ENCODE measurements at regions not wholly inside any gene's neighbourhood (a gene's known extent, or its start where the extent isn't known, plus 50 kb on each side); places are given as distances from the start of the nearest gene placed in this dataset.

DNA sequence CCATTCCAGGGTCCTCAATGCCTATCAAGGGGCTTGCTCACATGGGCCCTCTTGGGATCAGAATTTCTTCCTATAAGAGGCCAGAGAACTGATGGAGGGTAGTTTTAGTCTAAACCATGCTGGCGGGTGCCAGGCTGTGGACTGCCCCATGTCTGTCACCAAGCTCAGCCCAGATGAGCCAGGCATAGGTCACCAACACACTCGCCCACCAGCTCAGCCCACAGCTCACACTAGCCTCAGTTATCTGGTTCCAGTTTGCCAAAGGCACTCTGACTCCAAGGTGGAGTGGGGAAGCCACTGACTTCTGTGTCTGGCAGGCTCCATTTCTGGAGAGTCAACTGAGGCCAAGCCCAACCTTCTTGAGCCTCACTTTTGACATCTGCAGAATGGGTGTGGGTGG, 50.7 kb upstream of the INSYN1 start:
- no peak for DNase-seq

DNA sequence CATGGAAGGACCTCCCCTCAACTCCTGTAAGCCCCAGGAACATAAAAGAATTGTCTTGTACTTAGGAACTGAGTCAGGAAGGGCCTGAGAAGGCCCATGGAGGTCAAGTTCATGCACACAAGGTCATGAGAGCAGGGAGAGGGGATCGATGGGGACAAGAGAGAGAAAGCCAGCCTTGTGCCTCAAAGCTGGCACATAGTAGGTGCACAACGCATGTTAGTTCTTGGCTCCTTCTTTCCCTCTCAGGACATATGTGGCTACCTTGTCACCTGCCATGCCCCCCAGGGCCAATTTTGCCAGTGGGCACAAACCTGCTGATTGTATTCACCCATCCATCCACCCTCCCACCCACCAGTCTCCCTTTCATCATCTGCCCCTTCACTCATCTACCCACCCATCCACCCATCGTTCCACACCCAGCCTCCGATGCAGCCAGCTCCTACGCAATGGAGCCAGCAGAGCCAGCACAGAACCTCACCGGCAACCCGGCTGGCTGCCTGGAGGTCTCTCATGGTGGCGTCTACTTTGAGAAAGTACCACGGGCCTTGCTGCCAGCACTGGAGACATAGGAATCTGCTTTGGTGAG, 52.4 kb upstream of the INSYN1 start:
- no peak for DNase-seq

DNA sequence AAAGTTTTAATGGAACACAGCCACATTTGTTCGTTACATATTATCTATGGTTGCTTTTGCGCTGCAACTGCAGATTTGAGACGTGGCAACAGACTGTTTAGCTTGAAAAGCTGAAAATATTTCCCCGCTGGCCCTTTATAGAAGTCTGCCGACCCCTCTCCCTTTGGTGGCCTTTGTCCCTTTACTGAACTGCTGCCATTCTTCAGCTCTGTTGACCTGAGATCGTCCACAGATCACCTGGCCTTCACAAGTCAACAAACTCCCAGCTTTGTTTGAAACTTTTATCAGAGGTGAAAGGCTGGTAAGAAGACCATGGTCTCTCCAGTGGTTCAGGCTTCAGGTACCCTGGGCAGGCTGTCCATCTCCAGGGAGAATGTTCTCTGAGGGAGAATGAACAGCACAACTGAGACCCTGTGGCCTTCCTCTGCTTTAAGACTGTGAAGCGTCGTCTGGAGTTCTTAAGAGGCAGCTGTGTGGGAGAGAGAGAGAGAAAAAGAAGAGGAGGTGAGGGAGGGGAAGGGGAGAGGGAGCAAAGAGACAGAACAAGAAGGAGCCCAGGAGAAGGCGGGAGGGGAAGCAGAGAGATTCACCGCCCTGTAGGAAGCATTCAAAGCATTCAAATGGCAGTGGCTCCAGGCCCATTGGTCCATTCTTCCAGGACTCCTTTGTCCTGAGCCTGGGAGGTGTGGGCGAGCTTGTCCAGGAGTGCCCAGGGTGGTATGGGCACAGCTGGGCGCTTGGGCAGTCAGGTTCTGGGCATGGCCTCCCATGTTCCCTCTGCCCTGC, 53.7 kb upstream of the INSYN1 start:
- no peak for DNase-seq

DNA sequence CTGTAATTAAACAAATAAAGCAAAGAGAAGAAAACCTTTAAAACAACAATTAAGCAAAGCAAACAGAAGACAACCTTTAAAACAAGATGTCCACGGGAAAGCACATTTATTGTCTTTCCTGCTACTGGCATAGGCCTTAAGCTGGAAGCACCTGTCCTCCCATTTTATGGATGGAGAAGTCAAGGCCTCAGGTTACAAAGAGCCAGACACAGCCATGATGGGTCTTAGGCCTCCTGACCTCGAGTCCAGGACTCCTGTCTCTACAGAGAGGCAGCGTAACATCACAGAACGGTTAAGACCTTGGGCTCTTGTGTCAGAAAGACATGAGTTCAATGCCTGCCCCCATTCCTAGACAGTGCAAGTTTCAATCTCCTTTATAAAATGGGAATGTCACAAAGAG, 54.7 kb upstream of the INSYN1 start:
- DNase-seq = no peak

DNA sequence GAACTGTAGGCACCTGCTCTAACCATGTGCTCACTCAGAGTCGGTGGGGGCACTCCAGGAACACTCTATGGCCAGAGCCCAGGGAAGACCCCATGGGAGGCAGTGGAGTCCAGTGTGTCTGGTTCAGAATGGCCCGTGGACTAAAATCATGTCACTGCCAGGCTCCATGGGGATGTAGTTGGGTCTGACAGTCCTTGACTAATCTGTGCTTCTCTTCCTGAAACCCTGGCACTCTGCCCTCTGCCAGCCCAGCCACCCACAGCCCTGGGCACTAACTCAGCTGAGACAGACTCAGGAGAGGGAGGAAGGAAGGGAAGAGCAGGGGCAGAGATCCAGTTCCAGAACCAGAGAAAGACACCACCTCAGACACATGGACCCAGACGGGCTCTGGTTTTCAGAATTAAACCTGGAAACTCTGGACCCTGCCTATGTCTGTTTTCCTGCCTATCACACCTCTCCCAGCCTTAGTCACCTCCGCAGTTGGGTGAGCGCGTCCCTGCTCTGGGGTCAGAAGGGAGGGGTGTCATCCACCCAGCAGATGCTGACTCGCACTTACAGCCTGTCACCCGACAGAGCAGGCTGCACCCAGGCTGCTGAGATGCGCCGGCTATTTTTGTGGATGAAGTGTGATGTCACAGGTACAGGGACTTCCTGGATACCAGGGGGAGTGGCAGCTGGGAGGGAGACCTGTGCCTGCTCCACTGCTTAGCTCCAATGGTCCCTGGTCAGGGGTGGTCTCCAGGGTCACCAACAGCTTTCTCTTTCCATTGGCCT, 56.8 kb upstream of the INSYN1 start:
- DNase-seq = peak; percentile 24

DNA sequence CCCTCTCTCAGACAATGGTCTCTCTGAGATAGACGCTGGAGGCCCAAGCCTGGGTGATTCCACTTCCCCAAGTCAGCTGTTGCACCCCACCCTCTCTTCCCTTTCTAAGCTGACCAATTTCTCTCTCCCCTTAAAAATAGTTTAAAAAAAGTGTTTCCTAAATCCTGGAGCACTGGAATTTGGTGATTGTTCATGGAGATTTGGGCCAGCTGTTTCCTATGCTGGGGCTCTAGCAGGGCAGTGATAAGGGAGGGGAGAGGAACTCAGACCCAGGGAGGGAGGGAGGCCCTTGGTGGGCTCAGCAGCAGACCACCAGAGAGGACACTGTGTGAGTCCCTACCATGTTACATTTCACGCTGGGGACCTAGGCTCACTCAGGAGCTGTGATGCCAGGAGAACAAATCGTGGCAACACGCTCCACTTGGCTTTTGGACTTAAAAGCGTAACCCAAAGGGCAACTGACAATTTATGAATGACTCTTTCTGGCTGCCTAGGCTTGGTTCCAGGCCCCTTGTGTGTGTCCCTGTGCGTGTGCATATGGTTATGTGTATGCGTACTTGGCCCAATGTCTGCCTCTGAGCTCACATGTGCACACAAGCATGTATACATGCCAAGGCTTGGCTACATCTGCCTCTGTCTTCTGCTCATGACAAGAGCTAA, 59.8 kb upstream of the INSYN1 start:
- no peak for DNase-seq

DNA sequence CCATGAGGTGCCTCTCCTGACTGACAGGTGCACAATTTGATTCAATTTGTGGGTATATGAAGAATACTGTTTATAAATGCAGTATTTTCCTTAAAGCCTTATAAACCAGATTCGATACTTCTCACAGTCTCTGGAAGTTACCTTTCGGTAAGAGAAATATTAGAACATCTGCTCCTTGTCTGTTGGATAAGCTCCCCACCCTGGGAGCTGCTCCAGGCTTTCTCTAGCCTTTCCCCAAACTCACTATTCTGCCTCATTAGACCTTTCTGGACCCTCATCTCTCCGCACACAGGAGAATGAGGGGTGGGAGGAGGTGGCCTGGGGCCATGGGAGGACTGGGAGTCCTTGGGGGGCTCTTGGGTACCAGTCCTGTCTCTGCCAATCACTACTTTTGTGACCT, 59.8 kb upstream of the TBC1D21 start:
- no peak for DNase-seq

DNA sequence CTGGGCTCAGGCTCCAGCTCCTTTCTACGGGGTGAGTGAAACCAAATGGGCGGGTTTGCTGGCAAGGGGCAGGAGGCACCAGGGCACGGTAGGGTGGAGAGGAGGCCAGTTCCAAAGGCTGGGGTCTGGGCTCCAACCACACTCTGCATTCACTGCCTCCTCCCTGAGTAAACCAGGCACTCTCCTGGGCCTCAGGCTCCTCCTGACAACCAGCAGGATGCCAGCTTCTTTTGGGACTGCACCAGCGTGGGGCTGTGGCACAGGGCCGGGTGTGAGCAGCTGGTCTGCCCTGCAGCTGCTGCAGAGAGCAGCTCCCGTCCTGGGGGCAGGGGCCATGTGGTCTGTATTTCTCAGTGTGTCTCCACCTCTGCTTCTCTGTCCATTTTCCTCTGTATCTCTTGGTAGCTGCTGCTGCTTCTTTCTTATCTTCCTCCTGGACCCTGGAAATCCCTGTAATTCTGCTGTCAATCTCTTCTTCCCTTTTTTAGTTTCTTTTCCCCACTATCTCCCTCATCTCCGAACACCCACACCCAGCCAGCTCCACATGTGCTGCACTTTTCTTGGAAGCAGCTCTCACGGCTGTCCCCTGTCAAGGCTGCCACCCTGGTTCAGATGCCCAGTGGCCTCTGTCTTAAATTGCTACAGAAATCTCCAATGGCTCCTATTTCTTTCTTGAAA, 54.9 kb upstream of the TBC1D21 start:
- no peak for DNase-seq

DNA sequence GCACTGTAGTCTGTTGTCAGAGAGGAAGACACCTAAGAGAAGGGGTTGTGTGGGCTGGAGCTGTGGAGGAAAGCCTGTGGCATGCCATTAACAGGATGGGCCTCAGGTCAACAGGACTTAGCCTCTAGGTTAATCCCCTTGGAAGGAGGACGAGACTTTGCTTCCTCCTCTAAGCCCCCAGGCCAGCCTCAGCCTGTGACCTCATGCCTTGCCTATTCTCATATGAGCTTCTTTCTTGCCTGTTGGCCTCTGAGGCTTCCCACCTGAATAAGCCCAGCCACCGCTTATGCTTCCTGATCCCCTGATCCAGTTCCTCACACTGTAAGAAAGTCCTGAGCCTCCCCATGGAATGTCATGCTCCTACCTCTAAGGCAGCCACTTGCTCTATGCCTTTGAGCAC, 52.2 kb upstream of the TBC1D21 start:
- DNase-seq = no peak

DNA sequence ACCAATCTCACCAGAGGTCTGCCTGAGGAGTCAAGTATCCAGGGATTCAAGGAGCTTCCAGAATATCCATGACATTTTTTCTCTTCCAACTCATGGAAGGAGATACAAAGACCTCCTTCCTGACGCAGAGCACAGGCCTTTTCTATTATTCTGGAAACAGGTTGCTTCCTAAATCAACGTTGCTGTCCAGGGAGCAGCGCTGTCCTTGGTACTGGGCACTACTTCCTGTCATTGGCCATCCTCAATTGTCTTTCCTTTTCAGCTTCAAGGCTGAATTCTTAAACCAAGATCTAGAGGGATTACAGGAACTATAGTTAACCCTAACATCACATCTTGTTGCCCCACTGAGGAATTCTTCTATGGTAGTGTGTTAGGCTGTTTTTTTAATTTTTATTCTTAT, 50.4 kb upstream of the TBC1D21 start:
- DNase-seq = no peak
